ENCODE measurements at regions not wholly inside any gene's neighbourhood (a gene's known extent, or its start where the extent isn't known, plus 50 kb on each side); places are given as distances from the start of the nearest gene placed in this dataset.

GRCh38 chr11:28470180-28470579 lies 362.0 kb downstream of the METTL15 start:
- TF ChIP-seq YY1 (IDR thresholded peaks at IDR 0.05; ENCODE audit: insufficient read depth, insufficient read length) (no peak), SUZ12 (IDR thresholded peaks at IDR 0.05; ENCODE audit: extremely low read depth, insufficient read depth, insufficient read length) (no peak), ZNF274 (IDR thresholded peaks at IDR 0.05; ENCODE audit: low read depth, low read length) (no peak)

Measured in NT2/D1 (cell line).